ENCODE measurements at regions not wholly inside any gene's neighbourhood (a gene's known extent, or its start where the extent isn't known, plus 50 kb on each side); places are given as distances from the start of the nearest gene placed in this dataset.

- TF ChIP-seq CTCF (IDR thresholded peaks at IDR 0.05; ENCODE audit: unreplicated experiment) = no peak
- no peak overlapping the region for H3K27ac Mint-ChIP-seq (ENCODE audit: unreplicated experiment)
- H3K36me3 Mint-ChIP-seq (ENCODE audit: low read depth, unreplicated experiment) = peaks cover 7% of the 10 kb centered on the region
- no peaks in the 10 kb centered on the region for H3K27me3 Mint-ChIP-seq (ENCODE audit: unreplicated experiment)
- no peak overlapping the region for H3K4me3 Mint-ChIP-seq (ENCODE audit: unreplicated experiment)
- no peaks in the 10 kb centered on the region for H3K4me1 Mint-ChIP-seq (ENCODE audit: unreplicated experiment)
- DNase-seq (ENCODE audit: low spot score) = no peak
- no peaks in the 10 kb centered on the region for H3K9me3 Mint-ChIP-seq (ENCODE audit: unreplicated experiment)
These were observed 78.5 kb upstream of the DDIT4L start for GRCh38 chr4:100268789-100269188.

DNA sequence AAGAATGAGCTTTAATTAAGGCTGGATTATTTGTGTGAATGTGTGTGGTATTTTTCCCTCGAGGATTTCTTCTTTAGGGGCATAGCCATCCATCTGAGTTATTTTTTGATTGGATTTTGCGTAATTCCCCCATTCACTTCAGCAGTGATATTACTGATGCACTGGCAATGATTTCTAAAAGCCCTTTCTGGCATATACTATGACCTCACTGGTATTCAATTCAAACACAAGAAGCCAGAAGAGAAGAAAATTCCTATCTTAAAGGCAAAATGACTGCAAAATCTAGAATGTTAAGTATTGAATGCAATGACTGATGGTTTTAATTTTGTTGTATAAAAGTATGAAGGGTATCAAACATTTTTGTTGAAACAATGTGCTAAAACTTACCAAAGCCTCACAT, 71.1 kb upstream of the DDIT4L start:
- TF ChIP-seq CTCF (IDR thresholded peaks at IDR 0.05; ENCODE audit: unreplicated experiment) = no peak
- Mint-ChIP-seq H3K4me3 (ENCODE audit: unreplicated experiment) (no peak overlapping the region), H3K27ac (ENCODE audit: unreplicated experiment) (no peak overlapping the region), H3K4me1 (ENCODE audit: unreplicated experiment) (peaks cover 7% of the 10 kb centered on the region), H3K27me3 (ENCODE audit: unreplicated experiment) (no peaks in the 10 kb centered on the region), H3K36me3 (ENCODE audit: low read depth, unreplicated experiment) (no peaks in the 10 kb centered on the region), H3K9me3 (ENCODE audit: unreplicated experiment) (no peaks in the 10 kb centered on the region)
- no peak for DNase-seq (ENCODE audit: low spot score)

- H3K36me3 Mint-ChIP-seq (ENCODE audit: low read depth, unreplicated experiment) = no peaks in the 10 kb centered on the region
- H3K9me3 Mint-ChIP-seq (ENCODE audit: unreplicated experiment) = no peaks in the 10 kb centered on the region
- no peak overlapping the region for H3K27ac Mint-ChIP-seq (ENCODE audit: unreplicated experiment)
- TF ChIP-seq CTCF (IDR thresholded peaks at IDR 0.05; ENCODE audit: unreplicated experiment) = no peak
- DNase-seq (ENCODE audit: low spot score) = no peak
- H3K27me3 Mint-ChIP-seq (ENCODE audit: unreplicated experiment) = no peaks in the 10 kb centered on the region
- peaks cover 7% of the 10 kb centered on the region for H3K4me1 Mint-ChIP-seq (ENCODE audit: unreplicated experiment)
- H3K4me3 Mint-ChIP-seq (ENCODE audit: unreplicated experiment) = no peak overlapping the region
These were observed 68.4 kb upstream of the DDIT4L start for GRCh38 chr4:100258675-100259074.

GRCh38 chr4:100257567-100257966, 67.3 kb upstream of the DDIT4L start:
- TF ChIP-seq CTCF (IDR thresholded peaks at IDR 0.05; ENCODE audit: unreplicated experiment) = no peak
- no peaks in the 10 kb centered on the region for H3K36me3 Mint-ChIP-seq (ENCODE audit: low read depth, unreplicated experiment)
- no peak for DNase-seq (ENCODE audit: low spot score)
- no peaks in the 10 kb centered on the region for H3K27me3 Mint-ChIP-seq (ENCODE audit: unreplicated experiment)
- H3K4me1 Mint-ChIP-seq (ENCODE audit: unreplicated experiment) = peaks cover 7% of the 10 kb centered on the region
- H3K9me3 Mint-ChIP-seq (ENCODE audit: unreplicated experiment) = no peaks in the 10 kb centered on the region
- H3K27ac Mint-ChIP-seq (ENCODE audit: unreplicated experiment) = no peak overlapping the region
- no peak overlapping the region for H3K4me3 Mint-ChIP-seq (ENCODE audit: unreplicated experiment)

DNA sequence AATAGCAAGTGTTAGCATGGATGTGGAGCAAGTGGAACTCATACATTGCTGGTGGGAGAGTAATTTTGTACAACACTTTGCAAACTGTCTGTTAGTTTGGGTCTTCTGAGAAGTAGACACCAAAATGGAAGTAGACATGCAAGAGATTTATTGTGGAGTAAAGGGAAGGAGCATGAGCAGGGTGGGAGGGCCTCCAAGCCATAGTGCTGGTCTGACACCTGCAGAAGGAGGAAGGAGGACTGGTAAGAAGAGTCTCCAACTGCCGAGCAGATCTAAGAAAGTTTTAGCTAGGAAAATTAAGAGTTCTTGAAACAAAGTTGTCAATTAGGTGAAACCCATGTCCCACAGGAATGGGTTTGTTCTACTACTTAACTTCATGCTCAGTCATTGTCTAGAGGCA, 64.0 kb upstream of the DDIT4L start:
- Mint-ChIP-seq H3K4me1 (ENCODE audit: unreplicated experiment) (peaks cover 4% of the 10 kb centered on the region), H3K27ac (ENCODE audit: unreplicated experiment) (no peak overlapping the region), H3K4me3 (ENCODE audit: unreplicated experiment) (no peak overlapping the region), H3K27me3 (ENCODE audit: unreplicated experiment) (no peaks in the 10 kb centered on the region), H3K36me3 (ENCODE audit: low read depth, unreplicated experiment) (no peaks in the 10 kb centered on the region), H3K9me3 (ENCODE audit: unreplicated experiment) (no peaks in the 10 kb centered on the region)
- no peak for TF ChIP-seq CTCF (IDR thresholded peaks at IDR 0.05; ENCODE audit: unreplicated experiment)
- DNase-seq (ENCODE audit: low spot score) = no peak
